ENCODE measurements at regions not wholly inside any gene's neighbourhood (a gene's known extent, or its start where the extent isn't known, plus 50 kb on each side); places are given as distances from the start of the nearest gene placed in this dataset.

GRCh38 chr3:135753506-135753905 lies 212.0 kb upstream of the PPP2R3A start:
- no peak for TF ChIP-seq CTCF (IDR thresholded peaks at IDR 0.05; ENCODE audit: poor library complexity)
- TF ChIP-seq EZH2phosphoT487 (IDR thresholded peaks at IDR 0.05; ENCODE audit: low read depth, severe bottlenecking, unreplicated experiment): no peak
- TF ChIP-seq EZH2 (IDR thresholded peaks at IDR 0.05; ENCODE audit: borderline replicate concordance): no peak
